ENCODE measurements at regions not wholly inside any gene's neighbourhood (a gene's known extent, or its start where the extent isn't known, plus 50 kb on each side); places are given as distances from the start of the nearest gene placed in this dataset.

DNA sequence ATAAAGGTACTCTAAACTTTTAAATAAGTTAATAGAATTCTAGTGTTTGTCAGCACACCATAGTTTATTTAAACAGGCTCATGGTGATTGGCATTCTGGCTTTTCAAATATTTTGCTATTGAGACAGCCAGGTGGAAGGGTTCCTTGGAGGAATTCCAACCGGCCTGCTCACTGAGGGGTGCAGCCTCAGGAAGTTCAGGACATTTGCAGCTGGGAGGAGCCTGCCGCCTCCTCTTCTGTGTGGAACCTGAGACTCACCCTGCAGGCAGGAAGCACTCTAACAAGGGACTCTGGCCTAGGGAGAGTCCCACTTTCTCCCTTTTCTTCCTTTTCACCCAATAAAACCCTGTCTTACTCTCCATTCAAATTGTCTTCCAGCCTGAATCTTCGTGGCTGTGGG is 1328.0 kb downstream of the FSTL5 start:
- Histone ChIP-seq H3K27me3 (no peaks in the 10 kb centered on the region), H3K9me3 (no peaks in the 10 kb centered on the region), H3K4me1 (no peaks in the 10 kb centered on the region), H3K4me3 (no peak overlapping the region), H3K36me3 (no peaks in the 10 kb centered on the region), H3K27ac (no peak overlapping the region)
- ATAC-seq = no peak
- 38 to 45% methylated on average over 3 of the region's 3 CpGs for WGBS, 2 donors
- no peak for DNase-seq
- TF ChIP-seq, protein P1, sequence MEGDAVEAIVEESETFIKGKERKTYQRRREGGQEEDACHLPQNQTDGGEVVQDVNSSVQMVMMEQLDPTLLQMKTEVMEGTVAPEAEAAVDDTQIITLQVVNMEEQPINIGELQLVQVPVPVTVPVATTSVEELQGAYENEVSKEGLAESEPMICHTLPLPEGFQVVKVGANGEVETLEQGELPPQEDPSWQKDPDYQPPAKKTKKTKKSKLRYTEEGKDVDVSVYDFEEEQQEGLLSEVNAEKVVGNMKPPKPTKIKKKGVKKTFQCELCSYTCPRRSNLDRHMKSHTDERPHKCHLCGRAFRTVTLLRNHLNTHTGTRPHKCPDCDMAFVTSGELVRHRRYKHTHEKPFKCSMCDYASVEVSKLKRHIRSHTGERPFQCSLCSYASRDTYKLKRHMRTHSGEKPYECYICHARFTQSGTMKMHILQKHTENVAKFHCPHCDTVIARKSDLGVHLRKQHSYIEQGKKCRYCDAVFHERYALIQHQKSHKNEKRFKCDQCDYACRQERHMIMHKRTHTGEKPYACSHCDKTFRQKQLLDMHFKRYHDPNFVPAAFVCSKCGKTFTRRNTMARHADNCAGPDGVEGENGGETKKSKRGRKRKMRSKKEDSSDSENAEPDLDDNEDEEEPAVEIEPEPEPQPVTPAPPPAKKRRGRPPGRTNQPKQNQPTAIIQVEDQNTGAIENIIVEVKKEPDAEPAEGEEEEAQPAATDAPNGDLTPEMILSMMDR (IDR thresholded peaks at IDR 0.05) = no peak
- intact Hi-C loops (cut with DNase I) = no loop called here

- H3K36me3 ChIP-seq = no peaks in the 10 kb centered on the region
- DNase-seq (no peak), ATAC-seq (no peak)
- intact Hi-C loops (cut with DNase I) = no loop called here
- no peak overlapping the region for H3K4me3 ChIP-seq
- H3K4me1 ChIP-seq = no peaks in the 10 kb centered on the region
- 65 to 69% methylated on average over 2 of the region's 2 CpGs for WGBS, 2 donors
- H3K27ac ChIP-seq = no peak overlapping the region
- TF ChIP-seq, protein P1 (IDR thresholded peaks at IDR 0.05) = no peak
- H3K27me3 ChIP-seq = no peaks in the 10 kb centered on the region
- H3K9me3 ChIP-seq = no peaks in the 10 kb centered on the region
Measured at GRCh38 chr4:160836431-160836830, 1327.4 kb downstream of the FSTL5 start.

GRCh38 chr4:160846121-160846520 is 1317.7 kb downstream of the FSTL5 start:
- Histone ChIP-seq H3K4me3 (no peak overlapping the region), H3K27ac (no peak overlapping the region), H3K9me3 (no peaks in the 10 kb centered on the region), H3K4me1 (no peaks in the 10 kb centered on the region), H3K36me3 (no peaks in the 10 kb centered on the region), H3K27me3 (no peaks in the 10 kb centered on the region)
- DNase-seq (no peak), ATAC-seq (no peak)
- TF ChIP-seq, protein P1 (IDR thresholded peaks at IDR 0.05) = no peak
- intact Hi-C loops (cut with DNase I) = no loop called here
- 66 to 86% methylated on average over 2 of the region's 2 CpGs for WGBS, 2 donors

GRCh38 chr4:160847228-160847627 is 1316.6 kb downstream of the FSTL5 start:
- intact Hi-C loops (cut with DNase I) = no loop called here
- ATAC-seq (no peak), DNase-seq (no peak)
- H3K27me3 ChIP-seq = no peaks in the 10 kb centered on the region
- H3K4me3 ChIP-seq = no peak overlapping the region
- TF ChIP-seq, protein P1 (IDR thresholded peaks at IDR 0.05) = no peak
- 87 to 91% methylated on average over 1 of the region's 1 CpG for WGBS, 2 donors
- H3K27ac ChIP-seq = no peak overlapping the region
- H3K9me3 ChIP-seq = no peaks in the 10 kb centered on the region
- H3K36me3 ChIP-seq = no peaks in the 10 kb centered on the region
- no peaks in the 10 kb centered on the region for H3K4me1 ChIP-seq

DNA sequence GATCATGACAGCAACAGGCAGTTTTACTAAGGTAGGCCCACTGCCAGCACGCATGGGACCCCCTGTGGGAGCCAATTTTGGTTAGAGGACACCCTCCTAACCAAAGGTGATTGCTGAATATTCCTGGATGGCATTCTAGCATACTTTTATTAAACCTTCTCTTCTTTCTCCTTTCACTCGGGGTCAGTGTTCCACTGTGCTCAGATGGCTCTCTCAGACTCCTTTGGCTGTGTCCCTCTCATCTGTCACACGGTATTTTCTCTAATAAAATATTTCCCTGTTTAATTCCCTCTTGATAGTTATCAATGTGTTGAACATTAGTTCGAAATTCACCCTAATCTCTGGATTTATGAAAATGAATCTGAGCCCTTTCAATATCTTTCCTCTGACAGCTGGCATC is 1315.3 kb downstream of the FSTL5 start:
- 48 to 57% methylated on average over 4 of the region's 4 CpGs for WGBS, 2 donors
- H3K36me3 ChIP-seq = no peaks in the 10 kb centered on the region
- DNase-seq (no peak), ATAC-seq (no peak)
- no peak overlapping the region for H3K27ac ChIP-seq
- intact Hi-C loops (cut with DNase I) = no loop called here
- no peak overlapping the region for H3K4me3 ChIP-seq
- TF ChIP-seq, protein P1 (IDR thresholded peaks at IDR 0.05) = no peak
- H3K9me3 ChIP-seq = no peaks in the 10 kb centered on the region
- no peaks in the 10 kb centered on the region for H3K4me1 ChIP-seq
- no peaks in the 10 kb centered on the region for H3K27me3 ChIP-seq
